ENCODE measurements at regions not wholly inside any gene's neighbourhood (a gene's known extent, or its start where the extent isn't known, plus 50 kb on each side); places are given as distances from the start of the nearest gene placed in this dataset.

DNA sequence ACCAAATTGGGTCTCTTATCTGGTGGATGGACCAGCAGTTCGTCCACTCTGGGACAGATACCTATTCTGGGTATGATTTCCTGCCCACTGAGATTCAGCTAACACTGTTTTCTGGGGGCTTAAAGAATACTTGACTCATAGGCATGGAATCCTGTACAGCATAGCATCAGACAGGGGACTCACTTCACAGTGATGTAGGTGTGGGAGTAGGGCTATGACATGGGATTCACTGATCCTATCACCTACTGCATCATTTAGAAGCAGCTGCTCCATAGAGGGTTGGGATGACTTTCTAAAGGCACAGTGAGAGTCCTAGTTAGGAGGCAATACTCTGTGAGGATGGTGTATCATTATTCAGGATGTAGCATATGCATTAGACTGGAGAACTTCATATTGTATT is 74.5 kb upstream of the AHI1 start:
- DNase-seq (ENCODE audit: low read depth) = no peak
- TF ChIP-seq CTCF (IDR thresholded peaks at IDR 0.05; ENCODE audit: control insufficient read depth, insufficient read depth, low read depth, low read length, missing control alignments) = no peak
- no peak overlapping the region for H3K4me3 ChIP-seq (ENCODE audit: control insufficient read depth, low read depth, low read length)

GRCh38 chr6:135575629-135576028 is 78.1 kb upstream of the AHI1 start:
- no peak for TF ChIP-seq CTCF (IDR thresholded peaks at IDR 0.05; ENCODE audit: control insufficient read depth, insufficient read depth, low read depth, low read length, missing control alignments)
- DNase-seq (ENCODE audit: low read depth) = no peak
- no peak overlapping the region for H3K4me3 ChIP-seq (ENCODE audit: control insufficient read depth, low read depth, low read length)

GRCh38 chr6:135576055-135576454 is 78.5 kb upstream of the AHI1 start:
- no peak overlapping the region for H3K4me3 ChIP-seq (ENCODE audit: control insufficient read depth, low read depth, low read length)
- TF ChIP-seq CTCF (IDR thresholded peaks at IDR 0.05; ENCODE audit: control insufficient read depth, insufficient read depth, low read depth, low read length, missing control alignments) = no peak
- peak; percentile 56 for DNase-seq (ENCODE audit: low read depth)

DNA sequence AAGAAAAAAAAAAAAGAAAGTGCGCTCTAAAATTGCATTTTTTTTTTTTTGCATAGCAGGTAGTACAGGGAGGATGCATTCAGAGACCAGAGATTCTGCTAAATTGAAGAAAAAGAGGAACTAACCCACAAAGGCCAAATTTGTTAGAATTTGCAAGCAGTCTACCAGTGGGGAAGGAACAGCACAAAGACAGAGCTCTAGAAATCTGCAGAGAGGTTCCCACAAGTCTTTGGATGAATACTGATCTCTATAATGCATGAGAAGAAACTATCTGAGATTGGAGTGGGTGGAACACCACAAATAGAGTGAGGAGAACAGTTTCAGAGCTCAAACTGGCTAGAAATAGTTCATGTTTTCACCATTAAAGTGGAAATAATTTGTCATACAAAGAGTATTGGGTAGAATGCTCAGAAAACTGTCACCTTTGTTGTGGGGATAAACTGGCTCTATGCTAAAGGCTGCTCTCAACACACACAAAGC is 79.6 kb upstream of the AHI1 start:
- TF ChIP-seq CTCF (IDR thresholded peaks at IDR 0.05; ENCODE audit: control insufficient read depth, insufficient read depth, low read depth, low read length, missing control alignments) = no peak
- no peak for DNase-seq (ENCODE audit: low read depth)

GRCh38 chr6:135578976-135579375 is 81.4 kb upstream of the AHI1 start:
- no peak overlapping the region for H3K4me3 ChIP-seq (ENCODE audit: control insufficient read depth, low read depth, low read length)
- no peak for TF ChIP-seq CTCF (IDR thresholded peaks at IDR 0.05; ENCODE audit: control insufficient read depth, insufficient read depth, low read depth, low read length, missing control alignments)
- DNase-seq (ENCODE audit: low read depth) = no peak

More for the DNA sequence above, 79.6 kb upstream of the AHI1 start:
- H3K4me3 ChIP-seq (ENCODE audit: control insufficient read depth, low read depth, low read length) = no peak overlapping the region

DNA sequence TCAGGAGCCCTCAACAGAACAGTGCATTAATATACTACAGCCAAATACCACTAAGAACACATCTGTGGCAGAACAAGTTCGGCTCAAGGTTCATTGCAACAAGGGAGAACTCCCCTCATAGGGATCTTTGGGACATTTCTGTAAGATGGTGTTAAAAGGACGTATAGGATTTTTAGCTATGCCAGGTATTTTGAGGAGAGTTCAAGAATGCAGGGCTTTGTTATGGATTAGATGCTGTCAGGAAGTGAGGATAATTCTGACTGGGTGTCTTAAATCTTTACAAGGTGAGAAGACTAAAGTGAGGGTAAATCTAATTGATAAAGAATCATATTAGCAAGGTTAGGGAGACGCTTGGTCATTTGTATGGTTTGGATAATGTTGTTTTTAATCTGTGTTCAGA is 83.7 kb upstream of the AHI1 start:
- no peak for DNase-seq (ENCODE audit: low read depth)
- no peak for TF ChIP-seq CTCF (IDR thresholded peaks at IDR 0.05; ENCODE audit: control insufficient read depth, insufficient read depth, low read depth, low read length, missing control alignments)
- no peak overlapping the region for H3K4me3 ChIP-seq (ENCODE audit: control insufficient read depth, low read depth, low read length)

GRCh38 chr6:135583256-135583761 is 85.8 kb upstream of the AHI1 start:
- no peak for DNase-seq (ENCODE audit: low read depth)
- TF ChIP-seq CTCF (IDR thresholded peaks at IDR 0.05; ENCODE audit: control insufficient read depth, insufficient read depth, low read depth, low read length, missing control alignments) = no peak
- H3K4me3 ChIP-seq (ENCODE audit: control insufficient read depth, low read depth, low read length) = no peak overlapping the region
